ENCODE measurements at regions not wholly inside any gene's neighbourhood (a gene's known extent, or its start where the extent isn't known, plus 50 kb on each side); places are given as distances from the start of the nearest gene placed in this dataset.

DNA sequence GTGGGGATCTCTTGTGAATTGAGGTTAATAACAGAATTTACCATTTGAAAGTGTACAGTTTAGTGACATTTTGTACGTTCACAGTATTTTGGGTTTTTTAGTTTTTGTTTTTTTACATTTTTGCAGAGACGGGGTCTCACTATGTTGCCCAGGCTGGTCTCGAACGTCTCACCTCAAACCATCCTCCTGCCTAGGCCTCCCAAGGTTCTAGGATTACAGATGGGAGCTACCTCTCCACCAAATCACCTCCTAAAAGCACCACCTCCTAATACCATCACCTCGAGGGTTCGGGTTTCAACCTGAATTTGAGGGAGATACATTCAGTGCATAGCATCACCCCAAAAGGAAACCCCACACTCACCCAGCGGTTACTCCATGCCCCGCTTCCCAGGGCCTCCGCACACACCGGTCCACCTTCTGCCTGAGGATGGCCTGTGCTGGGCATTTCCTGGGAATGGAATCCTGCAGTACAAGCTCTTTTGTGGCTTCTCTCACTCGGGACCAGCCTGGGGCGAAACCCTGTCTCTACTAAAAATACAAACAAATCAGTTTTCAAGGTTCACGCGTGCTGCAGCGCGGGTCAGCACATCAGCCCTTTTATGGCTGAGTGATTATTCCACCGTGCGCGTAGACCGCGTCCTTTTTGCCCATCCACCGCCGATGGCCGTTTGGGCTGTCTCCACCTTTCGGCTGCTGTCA, 182.7 kb upstream of the CIBAR2 start:
- no peak for DNase-seq

DNA sequence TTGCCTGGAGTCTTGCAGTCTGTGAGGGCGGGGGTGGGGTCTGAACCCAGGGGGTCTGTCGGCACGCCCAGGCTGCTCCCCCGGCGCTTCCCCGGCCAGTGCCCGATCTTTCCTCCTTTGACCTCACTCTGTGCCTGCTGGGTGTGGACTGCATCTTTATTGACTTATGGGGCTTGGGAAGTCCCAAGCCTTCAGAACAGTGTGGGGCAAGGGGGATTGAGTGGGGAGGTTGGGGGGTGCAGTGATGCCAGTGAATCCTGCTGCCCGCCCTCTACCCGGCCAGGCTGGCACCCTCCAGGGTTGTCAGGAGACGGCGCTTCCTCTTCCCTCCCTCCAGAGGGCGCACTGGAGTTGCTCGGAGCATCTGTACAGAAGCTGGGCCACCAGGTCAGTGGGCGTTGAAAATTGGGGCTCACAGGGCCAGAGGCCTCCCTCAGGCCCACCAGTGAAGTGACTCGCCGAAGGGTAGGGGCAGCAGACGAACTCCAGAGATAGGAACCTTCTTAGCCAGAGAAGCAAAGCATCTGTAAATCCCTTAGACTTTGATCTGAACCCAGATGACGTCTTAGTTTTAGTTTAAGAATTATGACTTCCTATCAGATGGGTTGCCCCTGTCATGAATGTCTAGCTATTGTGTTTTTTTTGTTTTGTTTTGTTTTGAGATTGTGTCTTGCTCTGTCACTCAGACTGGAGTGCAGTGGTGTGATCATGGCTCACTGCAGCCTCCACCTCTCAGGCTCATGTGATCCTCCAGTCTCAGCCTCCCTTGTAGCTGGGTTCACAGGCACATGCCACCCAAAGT, 184.8 kb upstream of the CIBAR2 start:
- peak; percentile 56 for DNase-seq

DNA sequence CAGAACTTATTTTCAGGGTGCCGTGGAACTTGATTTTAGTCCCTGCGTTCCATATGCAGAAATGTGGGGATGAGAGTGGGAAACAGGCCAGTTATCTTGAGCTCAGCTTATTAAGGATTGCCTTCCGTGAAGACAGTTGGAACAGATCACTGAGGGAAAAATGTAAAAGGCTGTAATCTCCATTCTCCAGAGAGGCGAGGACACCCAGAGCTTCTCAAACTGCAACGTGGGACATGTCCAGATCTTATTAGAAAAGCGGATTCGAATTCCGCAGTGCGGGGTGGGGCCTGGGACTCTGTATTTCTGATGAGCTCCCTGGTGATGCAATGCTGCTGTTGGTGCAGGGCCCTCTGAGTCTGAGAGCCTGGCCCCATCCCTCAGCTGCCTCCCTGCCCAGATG, 185.6 kb upstream of the CIBAR2 start:
- DNase-seq, result no peak

DNA sequence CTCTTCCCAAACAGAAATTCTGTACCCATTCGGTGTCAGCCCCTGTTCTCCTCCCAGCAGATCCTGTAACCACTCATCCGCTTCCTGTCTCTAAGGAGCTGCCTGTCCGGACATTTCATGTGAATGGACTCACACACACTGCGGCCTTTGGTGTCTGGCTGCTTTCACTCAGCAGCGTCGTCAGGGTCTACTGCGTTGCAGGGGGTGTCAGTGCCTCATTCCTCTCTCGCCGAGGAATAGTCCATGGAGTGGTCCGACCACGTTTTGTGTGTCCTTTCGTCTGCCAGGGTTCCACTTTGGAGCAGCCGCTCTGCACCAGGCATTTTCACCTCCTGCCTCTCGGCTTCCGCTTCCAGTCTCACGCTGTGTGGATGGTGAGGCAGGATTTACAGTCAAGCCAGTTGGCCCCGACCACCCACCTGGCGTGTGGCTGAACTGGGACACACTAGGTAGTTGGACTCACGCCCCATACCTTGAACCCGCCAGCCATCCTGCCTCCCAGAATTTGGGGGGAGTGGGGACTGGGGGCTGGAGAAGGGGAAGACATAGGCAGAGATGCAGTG, 188.2 kb upstream of the CIBAR2 start:
- DNase-seq, result no peak

DNA sequence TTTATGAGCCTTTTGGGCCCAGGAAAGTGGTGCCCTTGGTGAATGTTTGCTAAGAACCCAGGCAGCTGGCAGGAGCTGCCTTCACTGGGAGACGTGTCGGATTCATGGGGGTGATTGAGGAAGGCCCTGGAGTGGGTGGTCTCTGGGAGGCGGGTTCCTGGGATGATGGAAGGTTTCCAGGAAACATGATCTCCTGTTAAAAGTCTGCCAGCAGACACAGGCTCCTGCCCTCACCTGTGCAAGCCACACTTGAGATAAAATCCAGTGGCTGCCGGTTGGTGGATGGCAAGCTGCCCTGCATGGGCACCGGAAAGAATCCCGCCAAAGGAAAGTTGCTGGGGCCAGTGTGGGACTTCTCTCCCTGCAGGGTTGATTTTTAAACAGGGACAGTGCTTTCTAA, 189.0 kb upstream of the CIBAR2 start:
- peak; percentile 59 for DNase-seq

DNA sequence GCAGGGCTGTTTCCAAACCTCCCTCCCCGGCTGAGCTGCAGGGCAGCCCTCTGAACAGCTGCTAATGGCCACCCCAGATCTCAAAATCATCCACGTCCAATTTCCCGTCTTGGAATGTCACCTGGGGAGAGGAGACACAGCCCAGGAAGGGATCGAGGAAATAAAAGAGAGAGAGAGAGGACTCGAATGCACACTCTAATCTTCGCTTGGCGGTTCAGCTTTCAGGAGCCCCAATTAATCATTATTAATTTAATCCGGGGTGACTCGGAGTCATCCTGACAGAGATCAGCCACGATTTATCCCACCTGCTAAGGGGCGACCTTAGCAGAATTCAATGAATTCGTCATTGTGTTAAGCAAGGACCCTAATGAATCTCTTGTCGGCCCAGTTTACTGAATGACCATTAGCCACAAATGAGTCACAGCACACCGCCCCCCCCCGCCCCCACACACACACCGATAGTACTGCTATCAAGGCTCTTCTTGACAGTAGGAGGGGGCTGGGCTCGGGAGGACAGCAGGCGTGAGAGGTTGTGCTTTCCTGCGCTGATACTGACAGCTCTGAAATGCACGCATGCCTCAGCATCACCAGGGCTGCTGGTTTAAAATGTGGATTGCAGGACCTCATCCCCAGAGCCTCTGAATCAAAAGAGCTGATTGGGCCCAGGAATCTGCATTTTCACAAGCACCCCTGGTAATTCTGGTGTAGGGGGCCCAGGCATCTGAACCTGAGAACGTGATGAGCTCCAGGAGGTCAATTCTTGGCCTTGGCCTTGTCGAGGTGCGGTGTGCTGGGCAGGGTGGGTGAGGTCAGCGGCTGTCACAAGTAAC, 190.0 kb upstream of the CIBAR2 start:
- DNase-seq, result no peak

DNA sequence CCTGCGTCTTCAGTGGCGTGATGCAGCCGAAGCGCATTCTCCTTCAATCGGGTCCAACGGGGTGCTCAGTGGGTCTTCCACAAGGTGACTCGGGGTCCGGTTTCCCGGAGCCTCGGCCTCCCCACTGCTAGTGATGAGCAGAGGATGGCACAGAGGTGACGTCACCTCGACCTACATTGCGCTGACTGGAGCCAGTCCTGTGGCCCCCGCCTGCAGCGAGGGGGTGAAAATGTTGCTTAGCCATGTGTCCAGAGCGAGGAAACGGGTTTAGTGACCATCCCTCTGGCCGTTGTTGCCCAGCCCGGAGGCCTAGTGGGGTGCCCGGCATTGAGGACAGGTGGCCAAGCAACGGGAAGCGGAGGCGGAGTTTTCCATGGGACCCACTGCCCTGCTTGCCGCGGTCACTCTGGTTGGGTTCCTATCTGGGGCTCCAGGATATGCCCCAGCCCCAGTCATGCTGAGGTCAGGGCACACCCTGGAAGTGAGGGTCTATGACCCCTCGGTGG, 190.6 kb upstream of the CIBAR2 start:
- peak; percentile 69 for DNase-seq

DNA sequence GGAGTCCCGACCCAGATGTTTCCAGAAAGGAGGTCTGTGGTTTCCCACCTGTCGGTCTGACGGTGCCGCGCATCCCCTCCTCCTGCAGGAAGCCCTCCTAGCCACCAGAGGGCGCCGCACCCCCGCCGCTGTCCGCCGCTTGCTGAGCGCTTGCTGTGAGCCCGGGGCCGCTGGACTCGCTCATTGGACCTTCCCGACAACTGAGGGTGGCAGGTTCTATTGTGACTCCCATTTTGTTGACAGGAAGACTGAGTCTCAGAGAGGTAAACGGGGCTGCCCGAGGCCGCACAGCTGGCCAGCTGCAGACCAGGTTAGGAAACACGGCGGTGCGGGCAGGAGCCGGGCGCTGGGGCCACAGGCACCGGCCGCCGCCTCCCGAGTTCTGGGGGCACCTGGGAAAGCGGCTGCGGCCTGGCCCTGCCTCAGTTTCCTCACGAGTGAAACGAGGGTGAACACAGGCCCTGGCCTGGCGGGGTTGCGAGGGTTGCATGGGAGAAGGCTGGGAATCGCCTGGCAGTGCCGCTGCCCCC, 191.1 kb upstream of the CIBAR2 start:
- DNase-seq, result peak; percentile 77

DNA sequence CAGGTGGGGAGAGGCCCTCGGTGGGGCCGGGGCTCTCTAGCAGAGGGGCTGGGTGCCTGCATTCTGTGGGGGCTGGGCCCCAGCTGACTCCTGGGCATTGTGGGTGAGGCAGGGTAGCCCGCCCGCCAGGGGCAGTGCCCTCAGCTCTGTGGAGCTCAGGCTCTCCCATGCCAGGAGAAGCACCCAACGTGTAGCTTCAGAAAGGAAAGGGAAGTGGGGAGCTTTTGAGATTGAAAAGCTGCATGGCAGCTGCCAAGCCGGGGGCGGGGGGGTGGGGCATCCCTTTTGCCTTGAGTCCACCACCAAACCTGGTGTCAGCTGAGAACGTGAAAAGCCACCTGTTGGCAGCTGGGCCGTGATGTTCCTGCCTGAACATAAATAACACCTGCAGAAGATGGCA, 192.1 kb upstream of the CIBAR2 start:
- no peak for DNase-seq

DNA sequence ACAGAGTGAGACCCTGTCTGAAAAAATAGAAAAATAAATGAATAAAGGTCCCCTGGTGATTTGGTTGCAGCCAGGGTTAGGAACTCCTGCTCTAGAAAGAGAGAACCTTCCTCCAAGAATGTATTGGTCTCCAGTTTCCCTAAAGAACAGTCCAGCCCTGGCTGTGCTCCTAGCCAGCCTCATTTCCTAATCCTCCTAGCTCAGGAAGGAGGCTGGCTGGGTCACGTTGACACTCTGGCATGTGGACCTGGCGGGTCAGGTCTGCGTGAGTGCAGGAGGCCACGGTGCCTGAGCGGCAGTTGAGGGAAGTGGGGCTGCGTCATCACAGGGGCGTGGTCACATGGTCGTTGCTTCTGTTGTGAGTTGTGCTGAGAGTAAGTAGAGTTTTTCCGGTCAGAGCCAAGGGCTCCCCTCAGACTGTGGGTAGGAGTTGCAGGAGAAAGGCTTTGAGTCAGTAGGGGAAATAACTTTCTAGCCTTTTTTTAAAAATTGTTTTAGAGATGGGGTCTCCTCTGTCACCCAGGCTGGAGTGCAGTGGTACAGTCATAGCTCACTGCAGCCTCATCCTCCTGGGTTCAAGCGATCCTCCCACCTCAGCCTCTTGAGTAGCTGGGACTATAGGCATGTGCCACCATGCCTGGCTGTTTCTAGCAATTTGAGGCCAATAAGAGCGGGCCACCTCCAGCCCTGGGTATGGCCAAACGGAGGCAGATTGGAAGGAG, 194.0 kb upstream of the CIBAR2 start:
- DNase-seq, result no peak

DNA sequence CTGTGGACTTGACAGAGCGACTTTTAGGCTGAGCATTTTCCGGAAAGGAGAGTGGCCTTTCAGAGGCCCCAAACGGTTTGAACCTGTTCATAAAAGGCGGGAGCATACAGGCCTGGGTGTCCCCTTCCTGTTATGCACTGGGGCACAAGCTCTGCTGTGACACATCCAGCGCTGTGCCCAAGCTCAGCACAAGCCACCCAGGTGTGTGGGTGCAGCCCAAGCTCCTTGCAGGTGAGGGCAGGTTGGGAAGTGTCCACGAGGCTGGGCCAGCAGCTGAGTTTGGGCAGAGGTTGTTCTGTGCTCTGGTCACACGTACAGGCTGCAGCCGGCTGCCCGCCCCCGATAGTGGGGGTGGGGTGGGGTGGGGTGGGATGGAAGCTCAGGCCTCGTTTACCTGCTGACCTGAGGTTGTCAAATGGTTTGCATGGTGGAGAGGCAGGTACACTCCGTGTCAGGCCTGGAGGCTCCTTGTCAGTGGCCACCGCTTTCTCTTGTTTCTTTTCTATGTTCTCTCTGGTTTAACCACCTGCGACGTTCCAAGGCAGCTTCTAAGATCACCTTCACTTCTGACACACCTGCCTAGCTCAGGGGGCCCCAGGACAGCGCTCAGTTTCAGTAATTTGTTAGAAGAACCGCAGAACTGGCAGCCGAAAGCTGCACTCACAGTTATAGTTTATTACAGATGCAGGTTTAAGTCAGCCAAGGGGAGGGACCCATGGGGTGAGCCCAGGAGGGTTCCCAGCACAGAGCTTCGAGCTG, 194.7 kb upstream of the CIBAR2 start:
- DNase-seq, result no peak

DNA sequence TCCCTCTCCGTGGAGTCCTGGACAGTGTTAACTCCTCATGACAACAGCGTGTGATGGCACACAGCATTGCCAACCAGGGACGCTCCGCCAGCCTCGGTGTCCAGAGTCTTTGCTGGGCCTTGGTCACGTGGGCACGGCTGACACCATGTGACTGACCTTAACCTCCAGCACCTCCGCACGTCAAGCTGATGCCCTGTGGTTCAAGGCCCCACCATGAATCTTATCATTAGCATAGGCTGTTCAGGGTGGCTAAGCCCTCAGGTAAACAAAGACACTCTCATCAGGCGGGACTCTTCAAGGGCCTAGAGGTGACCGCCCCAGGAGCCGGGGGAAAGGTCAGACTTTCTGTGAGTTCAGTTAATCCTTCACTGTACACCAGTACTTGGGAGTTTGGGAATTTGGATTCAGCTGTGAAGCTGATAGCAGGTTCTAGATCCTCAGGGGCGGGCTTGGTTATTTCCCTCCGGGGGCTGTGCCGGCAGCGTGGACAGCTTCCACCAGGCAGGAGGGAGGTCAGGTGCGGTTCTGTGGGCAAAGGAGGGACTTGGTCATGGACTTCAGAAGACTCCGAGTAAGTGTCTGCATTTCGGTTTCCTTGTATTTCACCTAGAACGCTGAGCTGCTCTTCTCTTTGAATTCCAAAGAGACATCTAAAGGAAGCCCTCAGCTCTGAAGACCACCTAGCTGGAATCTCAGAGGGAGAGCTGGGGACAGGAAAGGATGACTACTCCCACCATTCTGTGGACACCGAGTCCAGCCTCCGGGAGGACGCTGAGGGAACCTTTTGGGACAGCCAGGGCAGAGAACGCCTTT, 195.5 kb upstream of the CIBAR2 start:
- no peak for DNase-seq

DNA sequence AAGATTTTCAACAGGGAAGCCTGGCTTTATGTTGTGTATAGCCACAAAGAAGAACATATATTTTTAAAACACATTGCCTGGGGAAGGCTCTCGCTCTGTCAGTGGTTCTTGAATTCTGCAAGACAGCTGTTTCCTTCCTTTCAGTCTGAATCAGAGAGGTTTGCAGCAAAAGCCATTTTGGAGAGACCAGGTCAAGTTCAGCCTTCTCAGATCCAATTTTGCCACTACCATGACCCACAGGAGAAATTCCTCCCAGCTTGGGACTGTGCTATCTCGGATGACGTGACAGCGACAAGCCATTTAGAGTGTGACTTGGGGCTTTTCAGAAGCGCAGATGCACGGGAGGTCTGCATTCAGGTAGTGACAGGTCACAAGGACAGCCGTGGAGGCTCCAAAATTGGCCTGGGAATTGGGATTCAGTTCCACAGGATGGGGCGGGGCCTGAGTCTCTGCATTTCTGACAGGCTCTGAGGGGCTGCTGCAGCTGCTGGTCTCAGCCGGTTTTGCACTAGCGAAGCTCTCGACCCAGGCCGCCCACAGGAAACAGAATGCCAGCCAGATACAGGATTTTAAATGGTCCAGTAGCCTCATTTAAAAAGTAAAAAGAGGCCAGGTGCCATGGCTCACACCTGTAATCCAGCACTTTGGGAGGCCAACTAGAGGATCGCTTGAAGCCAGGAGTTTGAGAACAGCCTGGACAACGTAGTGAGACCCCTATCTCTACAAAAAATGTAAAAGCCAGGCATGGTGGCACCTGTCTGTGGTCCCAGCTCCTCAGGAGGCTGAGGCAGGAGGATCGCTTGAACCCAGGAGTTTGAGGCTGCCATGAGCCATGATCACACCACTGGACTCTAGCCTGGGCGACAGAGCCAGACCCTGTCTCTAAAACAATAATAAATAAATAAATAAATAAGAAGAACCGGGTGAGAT, 196.6 kb upstream of the CIBAR2 start:
- no peak for DNase-seq

DNA sequence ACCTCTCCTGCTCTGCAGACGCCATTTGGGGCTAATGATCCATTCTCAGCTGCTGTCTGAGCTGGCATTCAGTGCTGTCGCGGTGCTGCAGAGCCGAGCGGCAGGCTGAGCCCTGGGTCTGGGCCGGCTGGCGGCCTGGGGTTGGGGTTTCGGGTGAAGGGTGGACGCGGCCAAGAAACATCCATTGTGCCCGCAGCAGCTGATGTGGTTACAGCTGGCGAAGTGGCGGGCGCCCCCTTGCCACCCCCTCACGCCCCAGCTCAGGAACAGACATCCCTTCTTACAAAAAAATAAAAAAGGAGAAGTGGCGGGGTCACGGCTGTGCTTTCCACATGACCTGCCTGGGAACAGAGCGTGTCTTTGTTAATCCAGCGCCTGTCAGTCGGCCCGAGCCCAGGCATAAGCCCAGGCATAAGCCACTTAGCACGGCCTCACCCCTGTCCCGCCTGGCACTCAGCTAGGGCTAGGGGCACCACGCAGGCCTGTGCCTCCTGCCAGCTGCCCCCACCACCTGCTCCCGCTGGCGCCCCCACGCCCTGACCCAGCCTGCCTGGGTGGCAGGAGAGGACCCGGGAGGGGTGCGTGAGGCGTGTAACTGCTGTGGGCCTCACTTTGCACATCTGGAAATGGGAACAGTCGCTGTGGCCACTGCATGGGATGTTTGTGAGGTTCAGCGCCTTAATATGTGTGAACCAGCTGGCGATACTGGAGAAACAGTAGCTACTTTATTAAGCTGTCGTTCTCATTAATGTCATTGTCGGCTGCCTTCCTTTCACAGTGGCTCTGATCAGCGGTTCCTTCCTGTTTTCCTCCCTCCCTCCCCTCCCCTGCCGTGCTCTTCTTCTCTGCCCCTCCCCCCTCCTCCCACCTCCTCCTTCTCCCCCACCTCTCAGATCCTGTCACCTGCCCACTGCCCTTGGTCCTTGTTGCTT, 197.7 kb upstream of the CIBAR2 start:
- peak; percentile 52 for DNase-seq

DNA sequence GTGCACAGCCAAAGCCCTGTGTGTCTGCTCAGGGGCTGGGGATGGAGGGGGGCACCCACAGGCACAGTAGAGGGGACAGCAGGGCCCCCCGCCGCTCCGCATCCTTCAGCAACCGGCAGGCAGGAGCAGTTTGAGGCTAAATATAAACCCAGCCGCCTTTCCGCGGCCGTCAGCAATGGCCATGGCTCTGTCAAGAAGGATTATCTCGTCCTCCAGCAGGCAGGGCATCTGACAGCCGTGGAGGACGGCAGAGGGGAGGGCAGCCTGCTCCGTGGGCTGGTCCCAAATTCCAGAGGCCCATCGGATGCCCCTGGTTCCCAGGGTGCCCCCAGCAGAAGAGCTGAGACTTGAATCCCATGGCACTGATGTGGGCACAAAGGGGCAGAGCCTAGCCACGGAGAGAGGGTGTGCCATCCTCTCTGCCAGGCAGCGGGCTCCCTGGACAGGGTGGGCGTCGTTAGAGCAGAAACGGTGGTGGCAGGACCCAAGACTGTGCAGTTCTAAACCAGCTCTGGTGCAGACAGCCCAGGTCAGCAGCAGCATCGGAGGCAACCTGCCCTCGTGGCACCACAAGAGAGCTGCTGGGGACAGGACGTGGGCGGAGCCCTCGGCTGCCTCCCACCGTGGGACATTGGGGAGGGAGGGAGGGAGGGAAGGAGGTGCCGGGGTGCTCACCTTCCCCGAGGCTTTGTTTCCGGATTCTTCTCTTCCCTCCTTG, 198.8 kb upstream of the CIBAR2 start:
- no peak for DNase-seq

DNA sequence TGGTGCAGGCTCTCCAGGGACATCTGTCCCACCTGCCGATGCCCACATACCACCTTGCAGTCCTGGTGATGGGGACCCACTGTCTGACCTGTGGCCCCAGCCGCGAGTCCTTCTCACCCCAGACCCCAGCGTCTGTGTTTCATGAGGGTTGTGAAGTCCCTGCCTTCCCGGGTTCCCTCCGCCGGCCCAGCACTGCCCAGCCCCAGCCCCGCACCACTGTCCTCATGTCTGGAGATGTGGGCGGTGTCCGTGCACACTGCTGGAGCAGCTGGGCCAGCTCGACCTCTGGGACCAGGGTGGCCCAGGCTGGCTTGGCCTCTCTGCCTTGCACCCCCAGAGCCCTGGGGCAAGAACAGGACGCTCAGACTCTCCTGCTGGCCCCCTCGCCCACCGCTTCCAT, 199.5 kb upstream of the CIBAR2 start:
- DNase-seq, result no peak

DNA sequence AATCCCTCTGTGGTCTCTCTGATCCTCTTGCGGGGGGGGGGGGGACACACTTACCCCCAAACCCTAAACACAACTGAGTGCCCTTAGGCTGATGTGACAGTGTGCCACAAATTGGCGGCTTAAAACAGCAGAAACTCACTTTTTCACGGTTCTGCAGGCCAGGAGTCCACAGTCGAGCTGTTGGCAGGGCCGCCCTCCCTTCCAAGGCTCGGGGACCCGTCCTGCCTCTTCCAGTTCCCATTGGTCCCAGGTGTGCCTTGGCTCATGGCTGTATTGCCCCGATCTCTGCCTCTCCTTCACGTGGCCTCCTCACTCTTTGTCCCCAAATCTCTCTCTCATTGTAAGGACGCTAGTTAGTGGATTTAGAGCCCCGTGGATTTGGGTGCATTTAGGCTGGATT, 199.9 kb upstream of the CIBAR2 start:
- no peak for DNase-seq
